Skeletal muscle tissue (tissue), 3 donors: ENCODE measurements at regions not wholly inside any gene's neighbourhood (a gene's known extent, or its start where the extent isn't known, plus 50 kb on each side); places are given as distances from the start of the nearest gene placed in this dataset.
A peak's percentile ranks its signal among the peaks of the same experiment; 100 is the strongest.
"Not testable (repeated sequence)": the region's sequence is repeated elsewhere in the genome, so short reads cannot be mapped to it uniquely, and the experiment has no call there.

ENCODE experiments used
- H3K27ac ChIP-seq: one replicate; pipeline ENCODE4 v1.7.0; 2013; ENCODE audit warnings: mild to moderate bottlenecking, low read depth, low read length, inconsistent platforms
- H3K27me3 ChIP-seq, 3 donors: one replicate each; pipeline ENCODE4 v1.7.0; 2013; ENCODE audit warnings: low read length in 3 of 3; ENCODE audit not compliant: control insufficient read depth in 3 of 3, insufficient read depth in 3 of 3
- H3K36me3 ChIP-seq, 3 donors: one replicate each; pipeline ENCODE4 v1.7.0; 2013; ENCODE audit warnings: low read length in 3 of 3; ENCODE audit not compliant: control insufficient read depth in 3 of 3, insufficient read depth in 3 of 3
- H3K4me1 ChIP-seq, 3 donors: one replicate each; pipeline ENCODE4 v1.7.0; 2013; ENCODE audit warnings: low read length in 3 of 3, mild to moderate bottlenecking in 3 of 3; ENCODE audit not compliant: control insufficient read depth in 3 of 3, insufficient read depth in 3 of 3
- H3K4me3 ChIP-seq, 3 donors: one replicate each; pipeline ENCODE4 v1.7.0; 2013; ENCODE audit warnings: low read length in 3 of 3
- H3K9ac ChIP-seq, 3 donors: one replicate each; pipeline ENCODE4 v1.7.0; 2013; ENCODE audit warnings: low read length in 3 of 3, mild to moderate bottlenecking in 3 of 3, moderate library complexity in 2 of 3, low read depth in 1 of 3
- H3K9me3 ChIP-seq, 3 donors: one replicate each; pipeline ENCODE4 v1.7.0; 2013; ENCODE audit warnings: low read length in 3 of 3; ENCODE audit not compliant: control insufficient read depth in 3 of 3
- donor health status: Osteomylitis.

- H3K27ac ChIP-seq, H3K9ac ChIP-seq, H3K27me3 ChIP-seq, H3K4me3 ChIP-seq, H3K36me3 ChIP-seq, H3K4me1 ChIP-seq: not testable (repeated sequence)
- H3K9me3 ChIP-seq = peaks cover 0 to 44% (median 10%) of the 10 kb centered on the region in 3 donors
Measured at GRCh38 chr2:89795530-89795929, 1104.1 kb downstream of the RPIA start.

GRCh38 chr2:89797320-89798038, 1106.0 kb downstream of the RPIA start:
- no peak overlapping the region for H3K27ac ChIP-seq
- no peaks in the 10 kb centered on the region for H3K36me3 ChIP-seq
- peaks cover 0 to 58% (median 12%) of the 10 kb centered on the region in 3 donors for H3K9me3 ChIP-seq
- no peaks in the 10 kb centered on the region for H3K4me1 ChIP-seq
- no peak overlapping the region for H3K9ac ChIP-seq
- H3K27me3 ChIP-seq = no peaks in the 10 kb centered on the region
- H3K4me3 ChIP-seq = no peak overlapping the region

- H3K9me3 ChIP-seq = peaks cover 0 to 71% (median 23%) of the 10 kb centered on the region in 3 donors
Measured at GRCh38 chr2:89801207-89801606, 1109.7 kb downstream of the RPIA start.

DNA sequence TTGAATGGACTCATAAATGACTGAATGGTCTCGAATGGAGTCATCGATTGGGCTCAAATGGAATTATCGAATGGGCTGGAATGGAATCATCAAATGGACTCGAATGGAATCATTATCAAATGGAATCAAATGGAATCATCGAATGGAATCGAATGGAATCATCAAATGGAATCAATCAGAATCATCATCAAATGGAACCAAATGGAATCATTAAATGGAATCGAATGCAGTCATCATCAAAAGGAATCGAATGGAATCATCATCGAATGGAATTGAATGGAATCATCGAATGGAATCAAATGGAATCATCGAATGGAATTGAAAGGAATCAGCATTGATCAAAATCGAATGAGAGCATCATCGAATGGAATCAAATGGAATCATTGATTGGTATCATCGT, 1114.9 kb downstream of the RPIA start:
- not testable (repeated sequence) for H3K9ac ChIP-seq, H3K36me3 ChIP-seq, H3K4me3 ChIP-seq, H3K27me3 ChIP-seq, H3K4me1 ChIP-seq, H3K27ac ChIP-seq
- peaks cover 1 to 69% (median 26%) of the 10 kb centered on the region in 3 donors for H3K9me3 ChIP-seq

More at GRCh38 chr2:89801207-89801606, 1109.7 kb downstream of the RPIA start:
- not testable (repeated sequence) for H3K9ac ChIP-seq, H3K27ac ChIP-seq, H3K27me3 ChIP-seq, H3K36me3 ChIP-seq, H3K4me3 ChIP-seq, H3K4me1 ChIP-seq

- no peaks in the 10 kb centered on the region for H3K4me1 ChIP-seq
- no peak overlapping the region for H3K4me3 ChIP-seq
- H3K27me3 ChIP-seq = no peaks in the 10 kb centered on the region
- H3K9ac ChIP-seq = no peak overlapping the region
- H3K27ac ChIP-seq = no peak overlapping the region
- peaks cover 7 to 74% (median 42%) of the 10 kb centered on the region in 3 donors for H3K9me3 ChIP-seq
- H3K36me3 ChIP-seq = no peaks in the 10 kb centered on the region
Measured at GRCh38 chr2:89811295-89811694, 1119.8 kb downstream of the RPIA start.

DNA sequence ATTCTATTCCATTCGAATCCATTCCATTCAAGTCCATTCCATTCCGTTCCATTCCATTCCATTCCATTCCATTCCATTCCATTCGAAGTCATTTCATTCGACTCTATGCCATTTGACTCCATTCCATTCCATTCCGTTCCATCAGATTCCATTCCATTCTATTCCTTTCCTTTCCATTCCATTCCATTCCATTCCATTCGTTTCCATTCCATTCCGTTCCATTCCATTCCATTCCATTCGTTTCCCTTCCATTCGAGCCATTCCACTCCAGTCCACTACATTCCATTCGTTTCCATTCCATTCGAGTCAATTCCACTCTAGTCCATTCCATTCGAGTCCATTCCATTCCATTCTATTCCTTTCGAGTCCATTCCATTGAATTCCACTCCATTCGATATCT, 1120.4 kb downstream of the RPIA start:
- H3K36me3 ChIP-seq, H3K27ac ChIP-seq, H3K4me1 ChIP-seq, H3K27me3 ChIP-seq, H3K9ac ChIP-seq, H3K4me3 ChIP-seq: not testable (repeated sequence)
- peaks cover 7 to 72% (median 40%) of the 10 kb centered on the region in 3 donors for H3K9me3 ChIP-seq

GRCh38 chr2:89814359-89814758, 1122.9 kb downstream of the RPIA start:
- H3K36me3 ChIP-seq, H3K27ac ChIP-seq, H3K4me3 ChIP-seq, H3K4me1 ChIP-seq, H3K27me3 ChIP-seq, H3K9ac ChIP-seq: not testable (repeated sequence)
- peaks cover 12 to 81% (median 53%) of the 10 kb centered on the region in 3 donors for H3K9me3 ChIP-seq

DNA sequence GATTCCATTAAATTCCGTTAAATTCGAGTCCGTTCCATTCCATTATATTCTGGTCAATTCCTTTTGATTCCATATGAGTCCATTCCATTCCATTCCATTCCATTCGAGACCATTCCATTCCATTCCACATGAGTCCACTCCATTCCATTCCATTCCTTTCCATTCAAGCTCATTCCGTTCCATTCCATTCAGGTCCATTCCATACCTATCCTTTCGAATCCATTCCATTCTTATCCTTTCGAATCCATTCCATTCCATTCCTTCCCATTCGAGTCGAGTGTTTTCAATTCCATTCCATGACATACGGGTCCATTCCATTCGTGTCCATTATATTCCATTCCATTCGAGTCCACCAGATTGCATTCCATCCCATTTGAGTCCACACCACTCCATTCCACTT, 1127.4 kb downstream of the RPIA start:
- no peaks in the 10 kb centered on the region for H3K27me3 ChIP-seq
- peaks cover 4 to 76% (median 40%) of the 10 kb centered on the region in 3 donors for H3K9me3 ChIP-seq

DNA sequence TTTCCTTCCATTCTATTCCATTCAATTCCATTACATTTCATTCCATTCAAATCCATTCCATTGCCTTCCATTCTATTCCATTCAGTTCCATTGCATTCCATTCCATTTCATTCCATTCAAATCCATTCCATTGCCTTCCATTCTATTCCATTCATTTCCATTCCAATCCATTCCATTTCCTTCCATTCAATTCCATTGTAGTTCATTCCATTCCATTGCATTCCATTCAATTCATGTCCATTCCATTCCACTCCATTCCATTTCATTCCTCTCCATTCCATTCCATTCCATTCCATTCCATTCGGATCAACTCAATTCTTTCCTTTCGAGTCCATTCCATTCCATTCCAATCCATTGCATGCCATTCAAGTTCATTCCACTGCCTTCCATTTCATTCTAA, 1128.3 kb downstream of the RPIA start:
- Histone ChIP-seq H3K4me3 (no peak overlapping the region), H3K9ac (no peak overlapping the region), H3K27ac (no peak overlapping the region), H3K27me3 (no peaks in the 10 kb centered on the region), H3K9me3 (peaks cover 4 to 76% (median 33%) of the 10 kb centered on the region in 3 donors), H3K36me3 (no peaks in the 10 kb centered on the region), H3K4me1 (no peaks in the 10 kb centered on the region)

More for the DNA sequence above, 1127.4 kb downstream of the RPIA start:
- H3K9ac ChIP-seq = no peak overlapping the region
- no peaks in the 10 kb centered on the region for H3K36me3 ChIP-seq
- H3K4me3 ChIP-seq = peak overlapping the region in 1 of 3 donors; percentile 4
- no peak overlapping the region for H3K27ac ChIP-seq
- no peaks in the 10 kb centered on the region for H3K4me1 ChIP-seq

DNA sequence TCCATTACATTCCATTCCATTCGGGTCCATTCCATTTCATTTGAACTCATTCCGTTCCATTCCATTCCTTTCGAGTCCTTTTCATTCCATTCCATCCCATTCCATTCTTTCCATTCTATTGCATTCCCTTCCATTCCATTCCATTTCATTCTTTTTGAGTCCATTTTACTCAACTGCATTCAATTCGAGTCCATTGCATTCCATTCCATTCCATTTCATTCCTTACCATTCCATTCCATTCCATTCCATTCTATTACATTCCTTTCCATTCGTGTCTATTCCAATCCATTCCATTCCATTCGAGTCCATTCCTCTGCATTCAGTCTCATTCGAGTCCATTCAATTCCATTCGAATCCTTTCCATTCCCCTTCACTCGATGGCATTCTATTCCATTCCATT, 1128.8 kb downstream of the RPIA start:
- no peak overlapping the region for H3K4me3 ChIP-seq

More for the DNA sequence above, 1128.8 kb downstream of the RPIA start:
- Histone ChIP-seq H3K4me1 (no peaks in the 10 kb centered on the region), H3K9ac (no peak overlapping the region), H3K9me3 (peaks cover 4 to 76% (median 34%) of the 10 kb centered on the region in 3 donors), H3K27ac (no peak overlapping the region), H3K27me3 (no peaks in the 10 kb centered on the region), H3K36me3 (no peaks in the 10 kb centered on the region)
